ENCODE measurements at regions not wholly inside any gene's neighbourhood (a gene's known extent, or its start where the extent isn't known, plus 50 kb on each side); places are given as distances from the start of the nearest gene placed in this dataset.

- no peak for TF ChIP-seq CTCF (IDR thresholded peaks at IDR 0.05)
- WGBS (ENCODE audit: insufficient coverage): no CpG with 5 or more reads among the region's 1 CpG
- H4K20me1 ChIP-seq (ENCODE audit: insufficient read depth, low read length): no peaks in the 10 kb centered on the region
- no peaks in the 10 kb centered on the region for H3K4me1 Mint-ChIP-seq
- H3K9me3 Mint-ChIP-seq: peaks cover 0 to 2% (median 0%) of the 10 kb centered on the region in 7 donors
- H3K27ac Mint-ChIP-seq: no peak overlapping the region
- H3K79me2 ChIP-seq (ENCODE audit: insufficient read depth, low read length): no peaks in the 10 kb centered on the region
- H3K27me3 ChIP-seq (ENCODE audit: control insufficient read depth in 2 of 2, insufficient read depth in 2 of 2, low read length in 2 of 2): peaks cover 0 to 2% of the 10 kb centered on the region in 2 donors
- no peaks in the 10 kb centered on the region for H3K36me3 ChIP-seq (replicated peaks in 1 of 2; ENCODE audit: control insufficient read depth in 1 of 2, insufficient read depth in 2 of 2, low read length in 2 of 2)
- no peaks in the 10 kb centered on the region for H3K4me1 ChIP-seq (ENCODE audit: control insufficient read depth in 1 of 2, insufficient read depth in 2 of 2, low read length in 2 of 2)
- H3K9me3 ChIP-seq (replicated peaks in 1 of 2; ENCODE audit: control insufficient read depth in 1 of 2, insufficient read depth in 1 of 2, low read length in 2 of 2): no peaks in the 10 kb centered on the region
- no peak for DNase-seq
- H2AFZ ChIP-seq (ENCODE audit: insufficient read depth, low read depth, low read length, poor library complexity, severe bottlenecking): no peak overlapping the region
- intact Hi-C loops (cut with micrococcal nuclease): no loop called here
- peaks cover 0 to 9% (median 2%) of the 10 kb centered on the region in 3 donors for H3K27me3 Mint-ChIP-seq (ENCODE audit: low read depth in 3 of 3)
- H3K27ac ChIP-seq (ENCODE audit: low read depth in 1 of 2, low read length in 2 of 2): no peak overlapping the region
- H3K4me3 Mint-ChIP-seq: no peak overlapping the region
- no peak overlapping the region for H3K4me2 ChIP-seq (replicated peaks; ENCODE audit: extremely low read depth, low read length, poor library complexity, severe bottlenecking)
- no peaks in the 10 kb centered on the region for H3K36me3 Mint-ChIP-seq
- no peak overlapping the region for H3K9ac ChIP-seq (ENCODE audit: insufficient read depth, low read length, poor library complexity, severe bottlenecking)
- no peak overlapping the region for H3K4me3 ChIP-seq (replicated peaks in 1 of 3; ENCODE audit: low read depth in 2 of 3, low read length in 3 of 3)
These were observed 120.4 kb downstream of the OGFRL1 start for GRCh38 chr6:71408787-71409723.

GRCh38 chr6:71410164-71410566 lies 121.6 kb downstream of the OGFRL1 start:
- no peak for TF ChIP-seq CTCF (IDR thresholded peaks at IDR 0.05)
- no peak overlapping the region for H3K27ac ChIP-seq (ENCODE audit: low read depth in 1 of 2, low read length in 2 of 2)

More at GRCh38 chr6:71410164-71410566, 121.6 kb downstream of the OGFRL1 start:
- Histone ChIP-seq H3K79me2 (ENCODE audit: insufficient read depth, low read length) (no peaks in the 10 kb centered on the region), H3K4me2 (replicated peaks; ENCODE audit: extremely low read depth, low read length, poor library complexity, severe bottlenecking) (no peak overlapping the region), H3K9ac (ENCODE audit: insufficient read depth, low read length, poor library complexity, severe bottlenecking) (no peak overlapping the region), H3K36me3 (replicated peaks in 1 of 2; ENCODE audit: control insufficient read depth in 1 of 2, insufficient read depth in 2 of 2, low read length in 2 of 2) (no peaks in the 10 kb centered on the region), H3K4me3 (replicated peaks in 1 of 3; ENCODE audit: low read depth in 2 of 3, low read length in 3 of 3) (no peak overlapping the region), H2AFZ (ENCODE audit: insufficient read depth, low read depth, low read length, poor library complexity, severe bottlenecking) (no peak overlapping the region), H4K20me1 (ENCODE audit: insufficient read depth, low read length) (no peaks in the 10 kb centered on the region), H3K27me3 (ENCODE audit: control insufficient read depth in 2 of 2, insufficient read depth in 2 of 2, low read length in 2 of 2) (peaks cover under 1 to 2% of the 10 kb centered on the region in 2 donors), H3K4me1 (ENCODE audit: control insufficient read depth in 1 of 2, insufficient read depth in 2 of 2, low read length in 2 of 2) (no peaks in the 10 kb centered on the region), H3K9me3 (replicated peaks in 1 of 2; ENCODE audit: control insufficient read depth in 1 of 2, insufficient read depth in 1 of 2, low read length in 2 of 2) (no peaks in the 10 kb centered on the region)
- H3K27ac Mint-ChIP-seq: no peak overlapping the region
- intact Hi-C loops (cut with micrococcal nuclease): no loop called here
- no peak overlapping the region for H3K4me3 Mint-ChIP-seq
- peaks cover 2 to 9% (median 3%) of the 10 kb centered on the region in 3 donors for H3K27me3 Mint-ChIP-seq (ENCODE audit: low read depth in 3 of 3)
- H3K4me1 Mint-ChIP-seq: no peaks in the 10 kb centered on the region
- H3K9me3 Mint-ChIP-seq: peaks cover 0 to 2% (median 0%) of the 10 kb centered on the region in 7 donors
- H3K36me3 Mint-ChIP-seq: no peaks in the 10 kb centered on the region
- no peak for DNase-seq
- 100% methylated on average over 2 of the region's 4 CpGs for WGBS (ENCODE audit: insufficient coverage)

All from CD14-positive monocyte (primary cell).